Neural cell (in vitro differentiated cells): ENCODE measurements at regions not wholly inside any gene's neighbourhood (a gene's known extent, or its start where the extent isn't known, plus 50 kb on each side); places are given as distances from the start of the nearest gene placed in this dataset.

ENCODE experiments used
- H2AFZ ChIP-seq: fragments of 200-600, 300-800 bp; sonication (generic), shearing (Covaris generic); 2 replicates; pipeline ENCODE4 v1.6.0; 2014; ENCODE audit warnings: low read depth, mild to moderate bottlenecking, antibody characterized with exemption, low read length, moderate library complexity
- H3F3A ChIP-seq: fragments of 200-600 bp; shearing (Covaris generic); 2 replicates; pipeline ENCODE4 v1.6.1; 2016; ENCODE audit warnings: mild to moderate bottlenecking, moderate library complexity, mixed read lengths, antibody characterized with exemption, low read length; ENCODE audit not compliant: insufficient read depth, poor library complexity, severe bottlenecking
- H3K27ac ChIP-seq: fragments of 200-600, 300-800 bp; sonication (generic), shearing (Covaris generic); 2 replicates; pipeline ENCODE4 v1.5.1; 2014; ENCODE audit warnings: mild to moderate bottlenecking, low read length, moderate library complexity
- H3K27me3 ChIP-seq: fragments of 300-800, 200-600 bp; sonication (generic), shearing (Covaris generic); 2 replicates; pipeline ENCODE4 v1.6.0; 2014; ENCODE audit warnings: mild to moderate bottlenecking, low read depth, low read length, moderate library complexity; ENCODE audit not compliant: insufficient read depth
- H3K36me3 ChIP-seq: fragments of 300-800, 200-600 bp; sonication (generic), shearing (Covaris generic); 2 replicates; pipeline ENCODE4 v1.5.1; 2014; ENCODE audit warnings: mild to moderate bottlenecking, antibody characterized with exemption, low read length, moderate library complexity; ENCODE audit not compliant: insufficient read depth
- H3K4me2 ChIP-seq: fragments of 300-800, 200-600 bp; sonication (generic), shearing (Covaris generic); 2 replicates; pipeline ENCODE4 v1.6.0; 2014; ENCODE audit warnings: mild to moderate bottlenecking, low read length
- H3K4me3 ChIP-seq: fragments of 300-800, 200-600 bp; sonication (generic), shearing (Covaris generic); 2 replicates; pipeline ENCODE4 v1.5.1; 2014; ENCODE audit warnings: mild to moderate bottlenecking, low read length, moderate library complexity
- H3K79me2 ChIP-seq: fragments of 200-600 bp; shearing (Covaris generic); replicated peaks from 2 replicates; pipeline ENCODE4 v1.6.0; 2014; ENCODE audit warnings: mild to moderate bottlenecking, low read length, moderate library complexity; ENCODE audit not compliant: insufficient read depth
- H3K9ac ChIP-seq: fragments of 300-800, 200-600 bp; sonication (generic), shearing (Covaris generic); 2 replicates; pipeline ENCODE4 v1.6.1; 2016; ENCODE audit warnings: mild to moderate bottlenecking, low read length, mixed read lengths
- H3K9me2 ChIP-seq: fragments of 200-600 bp; shearing (Covaris generic); 2 replicates; pipeline ENCODE4 v1.6.1; 2016; ENCODE audit warnings: mild to moderate bottlenecking, low read length, mixed read lengths; ENCODE audit not compliant: insufficient read depth
- H3K9me3 ChIP-seq: fragments of 200-600, 300-800 bp; sonication (generic), shearing (Covaris generic); 2 replicates; pipeline ENCODE4 v1.6.1; 2016; ENCODE audit warnings: mild to moderate bottlenecking, mixed run types, low read length, moderate library complexity, mixed read lengths
- H4K20me1 ChIP-seq: fragments of 200-600 bp; shearing (Covaris generic); 2 replicates; pipeline ENCODE4 v1.6.1; 2016; ENCODE audit warnings: mild to moderate bottlenecking, mixed run types; ENCODE audit not compliant: insufficient read depth
- CTCF ChIP-seq: fragments of 450-650 bp; IDR thresholded peaks from 2 replicates; pipeline ENCODE4 v1.5.1; 2014; ENCODE audit warnings: antibody characterized with exemption, mild to moderate bottlenecking, moderate library complexity; ENCODE audit not compliant: poor library complexity, severe bottlenecking
- EP300 ChIP-seq: fragments of 450-650 bp; conservative IDR thresholded peaks from 2 replicates; pipeline ENCODE4 v1.6.1; 2014; ENCODE audit warnings: antibody characterized with exemption, mild to moderate bottlenecking, moderate library complexity; ENCODE audit not compliant: poor library complexity, severe bottlenecking
- EZH2 ChIP-seq: fragments of 200-600, 300-800 bp; shearing (Covaris generic), sonication (generic); IDR thresholded peaks from 2 replicates; pipeline ENCODE4 v1.6.1; 2014; ENCODE audit warnings: antibody characterized with exemption, low read length, borderline replicate concordance, mild to moderate bottlenecking; ENCODE audit not compliant: insufficient read depth, poor library complexity, severe bottlenecking
- MXI1 ChIP-seq: fragments of 450-650 bp; conservative IDR thresholded peaks from 2 replicates; pipeline ENCODE4 v1.6.1; 2014; ENCODE audit warnings: antibody characterized with exemption, mild to moderate bottlenecking; ENCODE audit not compliant: poor library complexity, severe bottlenecking
- POLR2AphosphoS5 ChIP-seq: IDR thresholded peaks from 2 replicates; pipeline ENCODE4 v1.6.1; 2012
- RAD21 ChIP-seq: fragments of 450-650 bp; conservative IDR thresholded peaks from 2 replicates; pipeline ENCODE4 v1.6.1; 2014; ENCODE audit warnings: antibody characterized with exemption, mild to moderate bottlenecking, moderate library complexity
- REST ChIP-seq: IDR thresholded peaks from 2 replicates; pipeline ENCODE4 v1.6.1; 2012; ENCODE audit warnings: borderline replicate concordance
- SMC3 ChIP-seq: fragments of 450-650 bp; conservative IDR thresholded peaks from 2 replicates; pipeline ENCODE4 v1.6.1; 2014; ENCODE audit warnings: antibody characterized with exemption, mild to moderate bottlenecking, moderate library complexity; ENCODE audit not compliant: poor library complexity
- TAF1 ChIP-seq: IDR thresholded peaks from 2 replicates; pipeline ENCODE4 v1.6.1; 2012; ENCODE audit warnings: low read depth

- TF ChIP-seq SMC3 = no peak
- TF ChIP-seq MXI1 = no peak
- no peak for TF ChIP-seq TAF1
- no peak for TF ChIP-seq EP300
- Histone ChIP-seq H2AFZ (no peak overlapping the region), H3K4me2 (no peak overlapping the region), H3K27me3 (no peaks in the 10 kb centered on the region), H3F3A (no peaks in the 10 kb centered on the region), H3K27ac (no peak overlapping the region), H3K9me2 (no peaks in the 10 kb centered on the region), H3K9me3 (no peaks in the 10 kb centered on the region), H3K4me3 (no peak overlapping the region), H3K79me2 (no peaks in the 10 kb centered on the region), H4K20me1 (no peaks in the 10 kb centered on the region), H3K9ac (no peak overlapping the region), H3K36me3 (no peaks in the 10 kb centered on the region)
These were observed 81.5 kb upstream of the KCNA1 start for GRCh38 chr12:4828176-4828575.

- TF ChIP-seq REST (no peak), RAD21 (no peak), MXI1 (no peak), EZH2 (no peak), POLR2AphosphoS5 (no peak), TAF1 (no peak), SMC3 (no peak), EP300 (no peak), CTCF (no peak)
These were observed 80.4 kb upstream of the KCNA1 start for GRCh38 chr12:4829161-4829792.

GRCh38 chr12:4829793-4830162 lies 79.9 kb upstream of the KCNA1 start:
- no peak for TF ChIP-seq EP300
- no peak for TF ChIP-seq POLR2AphosphoS5
- no peak for TF ChIP-seq EZH2
- TF ChIP-seq TAF1 = no peak
- no peak for TF ChIP-seq REST
- TF ChIP-seq CTCF = no peak
- no peak for TF ChIP-seq RAD21
- TF ChIP-seq MXI1 = no peak
- TF ChIP-seq SMC3 = no peak
- Histone ChIP-seq H3F3A (no peaks in the 10 kb centered on the region), H3K27me3 (no peaks in the 10 kb centered on the region), H4K20me1 (no peaks in the 10 kb centered on the region), H3K4me3 (no peak overlapping the region), H3K9ac (no peak overlapping the region), H3K9me2 (no peaks in the 10 kb centered on the region), H3K36me3 (no peaks in the 10 kb centered on the region), H3K4me2 (no peak overlapping the region), H2AFZ (no peak overlapping the region), H3K27ac (no peak overlapping the region), H3K79me2 (no peaks in the 10 kb centered on the region), H3K9me3 (no peaks in the 10 kb centered on the region)

More at GRCh38 chr12:4829161-4829792, 80.4 kb upstream of the KCNA1 start:
- Histone ChIP-seq H3K9me3 (no peaks in the 10 kb centered on the region), H3K4me3 (no peak overlapping the region), H3K27ac (no peak overlapping the region), H3K36me3 (no peaks in the 10 kb centered on the region), H3K4me2 (no peak overlapping the region), H3F3A (no peaks in the 10 kb centered on the region), H3K9me2 (no peaks in the 10 kb centered on the region), H4K20me1 (no peaks in the 10 kb centered on the region), H2AFZ (no peak overlapping the region), H3K9ac (no peak overlapping the region), H3K27me3 (no peaks in the 10 kb centered on the region), H3K79me2 (no peaks in the 10 kb centered on the region)
